VCaP (cell line): ENCODE measurements at regions not wholly inside any gene's neighbourhood (a gene's known extent, or its start where the extent isn't known, plus 50 kb on each side); places are given as distances from the start of the nearest gene placed in this dataset.
A peak's percentile ranks its signal among the peaks of the same experiment; 100 is the strongest.

ENCODE experiments used
- H3K27ac ChIP-seq: fragments of 450-650 bp; 2 replicates; pipeline ENCODE4 v1.5.1; 2017
- CTCF ChIP-seq: fragments of 450-650 bp; conservative IDR thresholded peaks from 2 replicates; pipeline ENCODE4 v1.5.1; 2017; ENCODE audit warnings: mild to moderate bottlenecking, moderate library complexity

GRCh38 chr3:144112437-144112836, 140.8 kb downstream of the DIPK2A start:
- no peak for TF ChIP-seq CTCF

GRCh38 chr3:144114767-144115166, 143.1 kb downstream of the DIPK2A start:
- H3K27ac ChIP-seq = no peak overlapping the region

More at GRCh38 chr3:144112437-144112836, 140.8 kb downstream of the DIPK2A start:
- peak overlapping the region; percentile 54 for H3K27ac ChIP-seq

GRCh38 chr3:144119633-144120032, 148.0 kb downstream of the DIPK2A start:
- no peak for TF ChIP-seq CTCF
- H3K27ac ChIP-seq = no peak overlapping the region

More at GRCh38 chr3:144114767-144115166, 143.1 kb downstream of the DIPK2A start:
- TF ChIP-seq CTCF = no peak

GRCh38 chr3:144121661-144122060, 150.0 kb downstream of the DIPK2A start:
- H3K27ac ChIP-seq = no peak overlapping the region
- no peak for TF ChIP-seq CTCF

- TF ChIP-seq CTCF = no peak
- H3K27ac ChIP-seq = no peak overlapping the region
Measured at GRCh38 chr3:144127014-144127413, 155.4 kb downstream of the DIPK2A start.

GRCh38 chr3:144127700-144128099, 156.1 kb downstream of the DIPK2A start:
- TF ChIP-seq CTCF = no peak
- peak overlapping the region; percentile 37; the same call in 1 of the 2 replicates for H3K27ac ChIP-seq

- H3K27ac ChIP-seq = peak overlapping the region; percentile 37; the same call in 1 of the 2 replicates
- TF ChIP-seq CTCF = no peak
Measured at GRCh38 chr3:144128108-144128892, 156.7 kb downstream of the DIPK2A start.
